HL-60 (cell line): ENCODE measurements at regions not wholly inside any gene's neighbourhood (a gene's known extent, or its start where the extent isn't known, plus 50 kb on each side); places are given as distances from the start of the nearest gene placed in this dataset.

Source experiments
- DNase-seq, 2 experiments: peaks; one replicate each; pipeline ENCODE4 v3.0.0-alpha.2; 2010 to 2020; ENCODE audit warnings: low read depth in 1 of 2, low spot score in 1 of 2
- H3K27ac ChIP-seq: fragments of 250-450 bp; sonication (Bioruptor Pico); replicated peaks from 2 replicates; pipeline ENCODE4 v1.5.1; 2020; ENCODE audit warnings: mild to moderate bottlenecking, moderate library complexity
- H3K27me3 ChIP-seq: fragments of 250-450 bp; sonication (Bioruptor Pico); 2 replicates; pipeline ENCODE4 v1.5.1; 2021; ENCODE audit warnings: mild to moderate bottlenecking, moderate library complexity; ENCODE audit not compliant: insufficient read depth, poor library complexity, severe bottlenecking
- H3K4me3 ChIP-seq: replicated peaks from 2 replicates; pipeline ENCODE4 v1.5.1; 2011; ENCODE audit warnings: mild to moderate bottlenecking, control low read depth, low read length; ENCODE audit not compliant: insufficient read depth
- GABPA ChIP-seq: IDR thresholded peaks from 2 replicates; pipeline ENCODE4 v1.6.1; 2012; ENCODE audit warnings: low read depth
- POLR2AphosphoS5 ChIP-seq: IDR thresholded peaks from 2 replicates; pipeline ENCODE4 v1.6.1; 2012; ENCODE audit warnings: low read depth
- SPI1 ChIP-seq: IDR thresholded peaks from 2 replicates; pipeline ENCODE4 v1.6.1; 2012; ENCODE audit warnings: low read depth, mild to moderate bottlenecking, borderline replicate concordance
- TF ChIP-seq, protein P1 (sequence below): IDR thresholded peaks from 2 replicates; pipeline ENCODE4 v1.6.1; 2012; ENCODE audit warnings: low read depth; ENCODE audit not compliant: insufficient replicate concordance
- TF ChIP-seq, protein P2 (sequence below): IDR thresholded peaks from one replicate; pipeline ENCODE4 v1.5.1; 2011; ENCODE audit warnings: low read length, control low read depth, inconsistent platforms; ENCODE audit not compliant: insufficient read depth

DNA sequence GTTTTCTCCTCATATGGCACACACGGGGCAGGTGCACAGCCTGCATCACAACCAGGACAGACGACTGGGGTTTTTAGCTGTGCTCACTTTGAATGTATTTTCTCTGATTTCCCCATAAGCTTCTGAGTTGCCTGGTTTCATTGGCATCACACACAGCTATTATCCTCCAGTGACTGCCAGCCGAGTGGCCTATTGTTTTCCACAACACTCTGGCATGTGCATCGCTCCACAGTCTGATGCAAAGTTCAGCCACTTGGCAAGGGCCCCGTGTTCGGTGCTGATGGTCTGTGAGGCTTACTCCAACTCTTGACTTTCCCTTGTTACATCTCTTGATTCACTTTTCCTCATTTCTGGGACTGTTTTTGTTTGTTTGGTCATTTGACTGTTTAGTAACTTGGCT is 593.1 kb downstream of the CBLN2 start:
- Histone ChIP-seq H3K27me3 (no peaks in the 10 kb centered on the region), H3K27ac (no peak overlapping the region), H3K4me3 (no peak overlapping the region)
- TF ChIP-seq, protein P1, sequence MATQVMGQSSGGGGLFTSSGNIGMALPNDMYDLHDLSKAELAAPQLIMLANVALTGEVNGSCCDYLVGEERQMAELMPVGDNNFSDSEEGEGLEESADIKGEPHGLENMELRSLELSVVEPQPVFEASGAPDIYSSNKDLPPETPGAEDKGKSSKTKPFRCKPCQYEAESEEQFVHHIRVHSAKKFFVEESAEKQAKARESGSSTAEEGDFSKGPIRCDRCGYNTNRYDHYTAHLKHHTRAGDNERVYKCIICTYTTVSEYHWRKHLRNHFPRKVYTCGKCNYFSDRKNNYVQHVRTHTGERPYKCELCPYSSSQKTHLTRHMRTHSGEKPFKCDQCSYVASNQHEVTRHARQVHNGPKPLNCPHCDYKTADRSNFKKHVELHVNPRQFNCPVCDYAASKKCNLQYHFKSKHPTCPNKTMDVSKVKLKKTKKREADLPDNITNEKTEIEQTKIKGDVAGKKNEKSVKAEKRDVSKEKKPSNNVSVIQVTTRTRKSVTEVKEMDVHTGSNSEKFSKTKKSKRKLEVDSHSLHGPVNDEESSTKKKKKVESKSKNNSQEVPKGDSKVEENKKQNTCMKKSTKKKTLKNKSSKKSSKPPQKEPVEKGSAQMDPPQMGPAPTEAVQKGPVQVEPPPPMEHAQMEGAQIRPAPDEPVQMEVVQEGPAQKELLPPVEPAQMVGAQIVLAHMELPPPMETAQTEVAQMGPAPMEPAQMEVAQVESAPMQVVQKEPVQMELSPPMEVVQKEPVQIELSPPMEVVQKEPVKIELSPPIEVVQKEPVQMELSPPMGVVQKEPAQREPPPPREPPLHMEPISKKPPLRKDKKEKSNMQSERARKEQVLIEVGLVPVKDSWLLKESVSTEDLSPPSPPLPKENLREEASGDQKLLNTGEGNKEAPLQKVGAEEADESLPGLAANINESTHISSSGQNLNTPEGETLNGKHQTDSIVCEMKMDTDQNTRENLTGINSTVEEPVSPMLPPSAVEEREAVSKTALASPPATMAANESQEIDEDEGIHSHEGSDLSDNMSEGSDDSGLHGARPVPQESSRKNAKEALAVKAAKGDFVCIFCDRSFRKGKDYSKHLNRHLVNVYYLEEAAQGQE, result no peak
- TF ChIP-seq SPI1, result no peak
- no peak for DNase-seq

DNA sequence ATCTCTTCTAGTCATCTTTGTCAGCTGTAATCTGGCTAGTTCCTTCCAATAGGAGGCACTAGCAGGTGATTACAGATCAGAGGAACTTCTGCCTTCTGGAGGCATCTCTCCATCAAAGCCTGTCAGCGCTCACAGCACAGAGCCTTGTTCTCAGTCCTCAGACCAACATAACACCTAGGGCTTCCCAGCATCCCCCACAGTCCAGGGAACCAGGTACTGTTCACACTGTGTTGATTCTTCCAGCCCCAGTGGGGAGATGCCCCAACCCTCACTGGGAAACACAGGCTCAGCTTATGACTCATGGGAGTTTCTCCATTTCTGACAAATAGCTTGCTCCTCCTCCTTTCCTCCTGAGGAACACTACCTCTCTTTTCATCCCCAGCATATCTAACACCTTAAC is 601.7 kb downstream of the CBLN2 start:
- H3K27ac ChIP-seq, result no peak overlapping the region
- no peak overlapping the region for H3K4me3 ChIP-seq
- H3K27me3 ChIP-seq, result no peaks in the 10 kb centered on the region
- no peak for TF ChIP-seq GABPA
- TF ChIP-seq, protein P2, sequence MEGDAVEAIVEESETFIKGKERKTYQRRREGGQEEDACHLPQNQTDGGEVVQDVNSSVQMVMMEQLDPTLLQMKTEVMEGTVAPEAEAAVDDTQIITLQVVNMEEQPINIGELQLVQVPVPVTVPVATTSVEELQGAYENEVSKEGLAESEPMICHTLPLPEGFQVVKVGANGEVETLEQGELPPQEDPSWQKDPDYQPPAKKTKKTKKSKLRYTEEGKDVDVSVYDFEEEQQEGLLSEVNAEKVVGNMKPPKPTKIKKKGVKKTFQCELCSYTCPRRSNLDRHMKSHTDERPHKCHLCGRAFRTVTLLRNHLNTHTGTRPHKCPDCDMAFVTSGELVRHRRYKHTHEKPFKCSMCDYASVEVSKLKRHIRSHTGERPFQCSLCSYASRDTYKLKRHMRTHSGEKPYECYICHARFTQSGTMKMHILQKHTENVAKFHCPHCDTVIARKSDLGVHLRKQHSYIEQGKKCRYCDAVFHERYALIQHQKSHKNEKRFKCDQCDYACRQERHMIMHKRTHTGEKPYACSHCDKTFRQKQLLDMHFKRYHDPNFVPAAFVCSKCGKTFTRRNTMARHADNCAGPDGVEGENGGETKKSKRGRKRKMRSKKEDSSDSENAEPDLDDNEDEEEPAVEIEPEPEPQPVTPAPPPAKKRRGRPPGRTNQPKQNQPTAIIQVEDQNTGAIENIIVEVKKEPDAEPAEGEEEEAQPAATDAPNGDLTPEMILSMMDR, result no peak
- no peak for TF ChIP-seq SPI1
- no peak for TF ChIP-seq POLR2AphosphoS5
- TF ChIP-seq, protein P1, result no peak
- no peak for DNase-seq

DNA sequence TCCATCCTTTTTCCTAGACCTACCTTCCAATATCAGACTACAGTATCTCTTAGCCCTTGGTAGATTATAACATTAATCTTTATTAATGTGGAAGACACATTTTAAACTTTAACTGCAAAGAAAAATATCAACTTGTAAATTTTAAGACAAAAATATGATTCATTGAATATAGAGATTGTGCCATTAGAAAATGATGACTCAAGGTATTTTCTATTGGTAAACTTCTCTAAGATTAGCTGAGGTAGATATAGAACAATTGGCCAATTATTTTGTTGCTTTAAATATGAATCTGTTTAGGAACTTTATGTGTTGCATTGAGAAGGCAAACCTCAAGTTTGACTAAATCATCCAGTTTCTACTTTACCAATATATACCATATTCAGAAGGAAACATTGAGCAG is 604.7 kb downstream of the CBLN2 start:
- Histone ChIP-seq H3K27me3 (no peaks in the 10 kb centered on the region), H3K27ac (no peak overlapping the region), H3K4me3 (no peak overlapping the region)
- DNase-seq, result no peak
- no peak for TF ChIP-seq SPI1
- TF ChIP-seq GABPA, result no peak
- no peak for TF ChIP-seq POLR2AphosphoS5
- TF ChIP-seq, protein P2, result no peak
- TF ChIP-seq, protein P1, result no peak

DNA sequence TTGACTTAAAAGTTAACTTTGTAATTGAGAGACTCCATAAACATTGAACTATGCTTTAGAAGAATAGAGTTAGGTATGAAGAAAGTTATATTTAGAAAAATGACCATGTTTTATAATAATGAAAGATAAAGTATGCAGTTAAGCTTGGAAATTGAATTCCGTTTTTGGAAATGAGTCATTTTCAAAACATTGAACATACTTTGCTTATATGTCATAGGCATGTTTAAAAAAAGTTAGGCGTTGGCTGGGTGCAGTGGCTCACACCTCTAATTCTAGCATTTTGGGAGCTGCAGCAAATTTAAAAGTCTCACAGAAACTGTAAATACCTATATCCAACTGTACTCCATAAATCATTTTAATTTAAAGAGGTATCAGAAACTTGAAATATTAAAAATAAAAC is 607.4 kb downstream of the CBLN2 start:
- TF ChIP-seq, protein P1, result no peak
- TF ChIP-seq, protein P2, result no peak
- no peak for TF ChIP-seq SPI1
- no peak for TF ChIP-seq POLR2AphosphoS5
- no peak for TF ChIP-seq GABPA
- no peak for DNase-seq
- no peak overlapping the region for H3K4me3 ChIP-seq
- H3K27me3 ChIP-seq, result no peaks in the 10 kb centered on the region
- no peak overlapping the region for H3K27ac ChIP-seq
